DOHH2 (cell line): ENCODE measurements at regions not wholly inside any gene's neighbourhood (a gene's known extent, or its start where the extent isn't known, plus 50 kb on each side); places are given as distances from the start of the nearest gene placed in this dataset.

ENCODE experiments used
- H3F3A ChIP-seq: fragments of 200-600 bp; sonication (generic), shearing (Covaris generic); 2 replicates; pipeline ENCODE4 v1.6.0; 2016; ENCODE audit warnings: antibody characterized with exemption, mild to moderate bottlenecking; ENCODE audit not compliant: control insufficient read depth, insufficient read depth
- H3K27ac ChIP-seq: fragments of 200-600 bp; sonication (generic); 2 replicates; pipeline ENCODE4 v1.5.1; 2014; ENCODE audit warnings: low read depth, mild to moderate bottlenecking, low read length, moderate library complexity
- H3K27me3 ChIP-seq: fragments of 200-600 bp; sonication (generic); 2 replicates; pipeline ENCODE4 v1.6.1; 2014; ENCODE audit warnings: mild to moderate bottlenecking, low read length, mixed read lengths; ENCODE audit not compliant: control insufficient read depth
- H3K36me3 ChIP-seq: fragments of 200-600 bp; sonication (generic); 2 replicates; pipeline ENCODE4 v1.6.1; 2014; ENCODE audit warnings: mild to moderate bottlenecking, low read length, moderate library complexity, mixed read lengths; ENCODE audit not compliant: control insufficient read depth
- H3K4me1 ChIP-seq: fragments of 200-600 bp; sonication (generic); 2 replicates; pipeline ENCODE4 v1.6.1; 2014; ENCODE audit warnings: mild to moderate bottlenecking, low read length, mixed read lengths; ENCODE audit not compliant: control insufficient read depth
- H3K4me2 ChIP-seq: fragments of 200-600 bp; sonication (generic); 2 replicates; pipeline ENCODE4 v1.6.0; 2014; ENCODE audit warnings: mild to moderate bottlenecking, low read length, moderate library complexity
- H3K4me3 ChIP-seq: fragments of 200-600 bp; sonication (generic); 2 replicates; pipeline ENCODE4 v1.5.1; 2014; ENCODE audit warnings: mild to moderate bottlenecking, low read length, mixed read lengths
- H3K79me2 ChIP-seq: fragments of 200-600 bp; sonication (generic); 2 replicates; pipeline ENCODE4 v1.6.1; 2014; ENCODE audit warnings: mild to moderate bottlenecking, low read length, mixed read lengths; ENCODE audit not compliant: control insufficient read depth
- H3K9me2 ChIP-seq: fragments of 200-600 bp; sonication (generic); replicated peaks from 2 replicates; pipeline ENCODE4 v1.6.1; 2014; ENCODE audit warnings: mild to moderate bottlenecking, low read length, mixed read lengths; ENCODE audit not compliant: control insufficient read depth
- H3K9me3 ChIP-seq: fragments of 200-600 bp; sonication (generic); 2 replicates; pipeline ENCODE4 v1.6.1; 2014; ENCODE audit warnings: antibody characterized with exemption, low read length, mixed read lengths; ENCODE audit not compliant: control insufficient read depth, insufficient read depth
- H4K20me1 ChIP-seq: fragments of 200-600 bp; sonication (generic); 2 replicates; pipeline ENCODE4 v1.6.0; 2014; ENCODE audit warnings: low read depth, mild to moderate bottlenecking, antibody characterized with exemption, low read length, moderate library complexity; ENCODE audit not compliant: control insufficient read depth, insufficient read depth
- CTCF ChIP-seq: fragments of 200-600 bp; sonication (generic); IDR thresholded peaks from one replicate; pipeline ENCODE4 v1.5.1; 2014; ENCODE audit warnings: antibody characterized with exemption, mild to moderate bottlenecking, low read depth, low read length; ENCODE audit not compliant: poor library complexity, severe bottlenecking
- EZH2phosphoT487 ChIP-seq: fragments of 200-600 bp; sonication (generic); IDR thresholded peaks from 2 replicates; pipeline ENCODE4 v1.6.1; 2017; ENCODE audit warnings: borderline replicate concordance, mild to moderate bottlenecking, antibody characterized with exemption, low read length, moderate library complexity, mixed read lengths

DNA sequence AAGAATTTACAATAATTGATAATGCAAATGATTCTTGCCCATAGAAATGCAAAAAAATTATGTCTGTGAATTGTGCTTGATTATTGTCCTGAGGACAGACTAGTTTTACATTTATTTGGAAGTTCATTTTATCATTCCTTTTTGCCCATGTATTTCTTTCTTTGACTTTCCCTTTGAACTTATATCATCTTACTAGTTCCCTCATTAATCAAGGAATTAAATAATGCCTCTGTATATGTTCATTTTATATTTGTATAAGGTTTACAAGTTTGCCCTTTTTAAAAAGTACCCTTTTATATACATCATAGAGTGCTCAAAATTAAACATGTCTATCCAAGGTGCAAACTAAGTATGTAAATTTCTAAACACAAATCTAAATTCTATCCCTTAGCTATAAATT is 501.6 kb downstream of the NTRK2 start:
- H3K4me3 ChIP-seq: no peak overlapping the region
- no peak for TF ChIP-seq EZH2phosphoT487
- no peak for TF ChIP-seq CTCF
- H3F3A ChIP-seq: no peaks in the 10 kb centered on the region
- H3K9me2 ChIP-seq: no peaks in the 10 kb centered on the region
- no peaks in the 10 kb centered on the region for H3K27me3 ChIP-seq
- no peaks in the 10 kb centered on the region for H3K36me3 ChIP-seq
- H4K20me1 ChIP-seq: no peaks in the 10 kb centered on the region
- no peaks in the 10 kb centered on the region for H3K4me1 ChIP-seq
- H3K27ac ChIP-seq: no peak overlapping the region
- H3K9me3 ChIP-seq: no peaks in the 10 kb centered on the region
- no peak overlapping the region for H3K4me2 ChIP-seq
- no peaks in the 10 kb centered on the region for H3K79me2 ChIP-seq

DNA sequence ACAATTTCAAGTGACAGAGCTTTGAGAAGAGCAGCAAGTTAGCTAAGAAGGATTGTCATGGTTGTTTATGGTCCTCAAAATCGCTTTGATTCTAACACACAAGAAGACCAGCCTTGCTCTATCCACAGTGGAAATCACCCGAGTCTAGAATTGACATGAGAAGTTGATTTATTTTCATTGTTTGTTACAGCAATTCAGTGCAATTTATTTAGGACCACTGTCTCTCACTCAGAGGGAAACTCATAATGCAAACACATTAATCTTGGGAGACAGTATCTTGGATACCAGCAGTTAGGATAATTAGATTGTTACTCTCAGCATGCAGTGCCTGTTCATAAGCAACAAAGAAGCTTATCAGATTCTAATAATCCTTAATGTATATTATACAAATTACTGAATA is 498.9 kb downstream of the NTRK2 start:
- Histone ChIP-seq H3K27me3 (no peaks in the 10 kb centered on the region), H3K4me1 (no peaks in the 10 kb centered on the region), H3K9me3 (no peaks in the 10 kb centered on the region), H3K4me3 (no peak overlapping the region), H3K79me2 (no peaks in the 10 kb centered on the region), H3K36me3 (no peaks in the 10 kb centered on the region), H3F3A (no peaks in the 10 kb centered on the region), H3K27ac (no peak overlapping the region), H3K4me2 (no peak overlapping the region), H3K9me2 (no peaks in the 10 kb centered on the region), H4K20me1 (no peaks in the 10 kb centered on the region)
- TF ChIP-seq CTCF: no peak
- no peak for TF ChIP-seq EZH2phosphoT487

DNA sequence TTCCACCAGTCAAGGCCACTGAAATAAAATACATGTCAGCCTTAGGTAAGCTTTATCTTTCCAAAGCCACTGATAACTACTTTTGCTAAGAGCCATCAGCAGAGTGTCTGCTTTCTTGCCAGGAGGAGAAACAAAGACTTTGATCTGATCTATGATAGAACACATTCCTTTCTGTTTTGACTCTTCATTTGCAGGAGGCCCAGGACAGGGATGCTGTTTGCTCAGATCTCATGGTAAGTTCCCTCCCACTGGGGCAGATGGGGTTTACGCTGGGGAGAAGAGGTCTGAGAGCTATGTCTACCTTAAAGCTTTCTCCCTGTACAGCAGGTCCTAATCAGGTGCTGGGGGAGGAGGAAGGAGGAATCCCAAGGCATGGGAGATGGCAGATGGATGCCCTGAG is 497.6 kb downstream of the NTRK2 start:
- Histone ChIP-seq H3K9me2 (no peaks in the 10 kb centered on the region), H3K4me2 (no peak overlapping the region), H3K9me3 (no peaks in the 10 kb centered on the region), H3K79me2 (no peaks in the 10 kb centered on the region), H3K27ac (no peak overlapping the region), H3K27me3 (no peaks in the 10 kb centered on the region), H3K36me3 (no peaks in the 10 kb centered on the region), H3K4me1 (no peaks in the 10 kb centered on the region), H3K4me3 (no peak overlapping the region), H4K20me1 (no peaks in the 10 kb centered on the region), H3F3A (no peaks in the 10 kb centered on the region)
- no peak for TF ChIP-seq EZH2phosphoT487
- TF ChIP-seq CTCF: no peak

DNA sequence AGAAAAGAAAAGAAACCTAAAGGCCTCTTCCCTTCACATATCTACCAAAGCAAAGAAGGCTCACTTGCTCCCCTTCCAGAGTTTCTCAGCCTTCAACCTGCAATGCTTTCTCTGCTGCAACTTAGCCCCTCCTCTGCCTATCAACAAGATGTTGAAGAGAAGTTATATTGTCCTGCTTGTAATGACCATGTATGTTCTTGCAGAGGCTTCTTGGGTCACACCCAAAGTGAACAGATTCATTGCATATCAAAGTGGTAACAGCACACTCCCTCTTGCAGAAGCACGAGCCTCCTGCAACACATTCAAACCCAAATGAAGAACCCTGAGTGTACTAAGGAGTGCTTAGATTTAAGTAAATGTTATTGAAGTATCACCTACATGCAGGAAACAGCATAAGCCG is 494.3 kb downstream of the NTRK2 start:
- no peak overlapping the region for H3K27ac ChIP-seq

More for the DNA sequence above, 494.3 kb downstream of the NTRK2 start:
- no peaks in the 10 kb centered on the region for H3K36me3 ChIP-seq
- no peak overlapping the region for H3K4me3 ChIP-seq
- no peaks in the 10 kb centered on the region for H3K27me3 ChIP-seq
- no peaks in the 10 kb centered on the region for H3K9me3 ChIP-seq
- H3K9me2 ChIP-seq: no peaks in the 10 kb centered on the region
- H4K20me1 ChIP-seq: no peaks in the 10 kb centered on the region
- H3F3A ChIP-seq: no peaks in the 10 kb centered on the region
- no peak for TF ChIP-seq EZH2phosphoT487
- no peak for TF ChIP-seq CTCF
- no peaks in the 10 kb centered on the region for H3K4me1 ChIP-seq
- no peaks in the 10 kb centered on the region for H3K79me2 ChIP-seq
- H3K4me2 ChIP-seq: no peak overlapping the region
